ENCODE measurements at regions not wholly inside any gene's neighbourhood (a gene's known extent, or its start where the extent isn't known, plus 50 kb on each side); places are given as distances from the start of the nearest gene placed in this dataset.
A peak's percentile ranks its signal among the peaks of the same experiment; 100 is the strongest.

- Histone ChIP-seq H2AFZ (ENCODE audit: low read depth, low read length) (no peak overlapping the region), H4K20me1 (replicated peaks; ENCODE audit: control insufficient read depth, insufficient read depth, low read length) (no peaks in the 10 kb centered on the region), H3K27me3 (ENCODE audit: control insufficient read depth in 2 of 2, insufficient read depth in 2 of 2, low read length in 2 of 2) (no peaks in the 10 kb centered on the region), H3K36me3 (ENCODE audit: control insufficient read depth, insufficient read depth, low read length) (no peaks in the 10 kb centered on the region), H3K9me3 (replicated peaks; ENCODE audit: control insufficient read depth, insufficient read depth, low read depth, low read length) (no peaks in the 10 kb centered on the region), H3K9ac (ENCODE audit: insufficient read depth in 1 of 2, low read depth in 2 of 2, low read length in 2 of 2) (no peak overlapping the region), H3K4me3 (no peak overlapping the region), H3K4me1 (replicated peaks in 1 of 2; ENCODE audit: control insufficient read depth in 2 of 2, insufficient read depth in 2 of 2, low read length in 2 of 2) (no peaks in the 10 kb centered on the region), H3K4me2 (ENCODE audit: insufficient read depth, low read length) (no peak overlapping the region), H3K9me1 (ENCODE audit: control insufficient read depth, insufficient read depth, low read length) (no peaks in the 10 kb centered on the region), H3K79me2 (ENCODE audit: control insufficient read depth, insufficient read depth, low read length) (no peaks in the 10 kb centered on the region), H3K27ac (ENCODE audit: extremely low read depth, low read depth, low read length) (no peak overlapping the region)
- no TSS peak for BruUV-seq (replicated peaks)
- 2% methylated on average over 6 of the region's 6 CpGs for WGBS (ENCODE audit: insufficient coverage, low coverage, missing lambda C conversion rate)
- POLR2A ChIA-PET = no interaction called here
- in situ Hi-C loops (cut with MboI) = no loop called here
- CTCF ChIA-PET (ENCODE audit: low intra/inter-chr PET ratio) = no interaction called here
- peak; percentile 44 for FAIRE-seq
- DNase-seq (ENCODE audit: extremely low read depth in 1 of 4, low spot score in 3 of 4) = no peak
- ATAC-seq = no peak
- intact Hi-C loops (cut with micrococcal nuclease) = no loop called here
- TF ChIP-seq ARID1B (IDR thresholded peaks at IDR 0.05) = no peak
Measured at GRCh38 chr16:82300374-82300951, 130.4 kb upstream of the MPHOSPH6 start.

GRCh38 chr16:82298472-82298871 is 128.4 kb upstream of the MPHOSPH6 start:
- ChIA-PET POLR2A (no interaction called here), CTCF (ENCODE audit: low intra/inter-chr PET ratio) (no interaction called here)
- no TSS peak for BruUV-seq (replicated peaks)
- ATAC-seq (peak; percentile 51; the same call in 2 of the 3 replicates), DNase-seq (ENCODE audit: extremely low read depth in 1 of 4, low spot score in 3 of 4) (no peak), FAIRE-seq (no peak)
- H3K9me3 ChIP-seq (replicated peaks; ENCODE audit: control insufficient read depth, insufficient read depth, low read depth, low read length) = no peaks in the 10 kb centered on the region
- no peaks in the 10 kb centered on the region for H3K79me2 ChIP-seq (ENCODE audit: control insufficient read depth, insufficient read depth, low read length)
- in situ Hi-C loops (cut with MboI) = no loop called here
- no peaks in the 10 kb centered on the region for H3K27me3 ChIP-seq (ENCODE audit: control insufficient read depth in 2 of 2, insufficient read depth in 2 of 2, low read length in 2 of 2)
- no peak overlapping the region for H3K27ac ChIP-seq (ENCODE audit: extremely low read depth, low read depth, low read length)
- H3K4me1 ChIP-seq (replicated peaks in 1 of 2; ENCODE audit: control insufficient read depth in 2 of 2, insufficient read depth in 2 of 2, low read length in 2 of 2) = no peaks in the 10 kb centered on the region
- H3K9me1 ChIP-seq (ENCODE audit: control insufficient read depth, insufficient read depth, low read length) = no peaks in the 10 kb centered on the region
- no peak overlapping the region for H3K4me2 ChIP-seq (ENCODE audit: insufficient read depth, low read length)
- no peak overlapping the region for H3K4me3 ChIP-seq
- 2% methylated on average over 5 of the region's 5 CpGs for WGBS (ENCODE audit: insufficient coverage, low coverage, missing lambda C conversion rate)
- no peak overlapping the region for H3K9ac ChIP-seq (ENCODE audit: insufficient read depth in 1 of 2, low read depth in 2 of 2, low read length in 2 of 2)
- intact Hi-C loops (cut with micrococcal nuclease) = no loop called here
- no peaks in the 10 kb centered on the region for H4K20me1 ChIP-seq (replicated peaks; ENCODE audit: control insufficient read depth, insufficient read depth, low read length)
- no peak overlapping the region for H2AFZ ChIP-seq (ENCODE audit: low read depth, low read length)
- H3K36me3 ChIP-seq (ENCODE audit: control insufficient read depth, insufficient read depth, low read length) = no peaks in the 10 kb centered on the region
- TF ChIP-seq MTF1 (CRISPR knock-in tag; IDR thresholded peaks at IDR 0.05; ENCODE audit: borderline replicate concordance) (no peak), POLR2B (IDR thresholded peaks at IDR 0.05; ENCODE audit: low read depth, partially characterized antibody) (no peak), SLC30A9 (CRISPR knock-in tag; IDR thresholded peaks at IDR 0.05) (no peak), PRMT5 (CRISPR knock-in tag; IDR thresholded peaks at IDR 0.05) (no peak), EGR1 (conservative IDR thresholded peaks at IDR 0.05) (no peak), ID3 (CRISPR knock-in tag; IDR thresholded peaks at IDR 0.05) (no peak), ID3 (tag; IDR thresholded peaks at IDR 0.05) (no peak), TFE3 (CRISPR knock-in tag; IDR thresholded peaks at IDR 0.05) (no peak), KLF13 (tag; IDR thresholded peaks at IDR 0.05; ENCODE audit: borderline replicate concordance, low read depth) (no peak), ZNF282 (CRISPR knock-in tag; IDR thresholded peaks at IDR 0.05) (no peak), E2F4 (CRISPR knock-in tag; IDR thresholded peaks at IDR 0.05; ENCODE audit: low read depth) (no peak)

All from K562 (cell line).